HFFc6 (cell line): ENCODE measurements at regions not wholly inside any gene's neighbourhood (a gene's known extent, or its start where the extent isn't known, plus 50 kb on each side); places are given as distances from the start of the nearest gene placed in this dataset.

Experiments used
- DNase-seq: peaks from one replicate; pipeline ENCODE4 v3.0.0-alpha.2; 2018
- H3K27ac Mint-ChIP-seq: 2 replicates; pipeline ENCODE4 v1.8.0; 2020; ENCODE audit warnings: mild to moderate bottlenecking, mixed read lengths
- H3K27me3 Mint-ChIP-seq: 2 replicates; pipeline ENCODE4 v1.8.0; 2021; ENCODE audit warnings: mild to moderate bottlenecking, moderate library complexity, mixed read lengths; ENCODE audit not compliant: insufficient read depth
- H3K36me3 Mint-ChIP-seq: 2 replicates; pipeline ENCODE4 v1.8.0; 2021; ENCODE audit warnings: low read depth, mixed read lengths
- H3K4me1 Mint-ChIP-seq: 2 replicates; pipeline ENCODE4 v1.8.0; 2020; ENCODE audit warnings: low read depth, mixed read lengths
- H3K4me3 Mint-ChIP-seq: 2 replicates; pipeline ENCODE4 v1.8.0; 2020; ENCODE audit warnings: mild to moderate bottlenecking, moderate library complexity, mixed read lengths
- H3K9me3 Mint-ChIP-seq: 2 replicates; pipeline ENCODE4 v1.8.0; 2020; ENCODE audit warnings: mild to moderate bottlenecking, mixed read lengths
- CTCF ChIP-seq: fragments of 200-600 bp; sonication (generic); IDR thresholded peaks from 2 replicates; pipeline ENCODE4 v1.5.0; 2021; ENCODE audit warnings: antibody characterized with exemption, mild to moderate bottlenecking

GRCh38 chrX:40506201-40506985, 74.4 kb upstream of the ATP6AP2 start:
- Mint-ChIP-seq H3K27me3 (no peaks in the 10 kb centered on the region; the same call in 1 of the 2 replicates), H3K4me3 (no peak overlapping the region), H3K4me1 (peaks cover 31% of the 10 kb centered on the region), H3K36me3 (no peaks in the 10 kb centered on the region), H3K27ac (no peak overlapping the region; the same call in 1 of the 2 replicates), H3K9me3 (no peaks in the 10 kb centered on the region)
- no peak for DNase-seq
- TF ChIP-seq CTCF: no peak

GRCh38 chrX:40504801-40505605, 75.8 kb upstream of the ATP6AP2 start:
- TF ChIP-seq CTCF: no peak
- H3K9me3 Mint-ChIP-seq: no peaks in the 10 kb centered on the region

GRCh38 chrX:40503094-40503493, 77.7 kb upstream of the ATP6AP2 start:
- Mint-ChIP-seq H3K4me1 (peaks cover 31% of the 10 kb centered on the region), H3K4me3 (no peak overlapping the region), H3K27ac (no peak overlapping the region), H3K27me3 (peaks cover 2% of the 10 kb centered on the region; the same call in 1 of the 2 replicates), H3K36me3 (no peaks in the 10 kb centered on the region), H3K9me3 (no peaks in the 10 kb centered on the region)
- TF ChIP-seq CTCF: no peak
- DNase-seq: no peak

More at GRCh38 chrX:40504801-40505605, 75.8 kb upstream of the ATP6AP2 start:
- Mint-ChIP-seq H3K4me3 (peak overlapping the region; percentile 26; the same call in 1 of the 2 replicates), H3K27me3 (peaks cover 2% of the 10 kb centered on the region; the same call in 1 of the 2 replicates), H3K27ac (peak overlapping the region; percentile 61; the same call in 1 of the 2 replicates), H3K4me1 (peaks cover 31% of the 10 kb centered on the region), H3K36me3 (no peaks in the 10 kb centered on the region)
- DNase-seq: peak; percentile 64

GRCh38 chrX:40502688-40503087, 78.1 kb upstream of the ATP6AP2 start:
- no peak for DNase-seq
- Mint-ChIP-seq H3K9me3 (no peaks in the 10 kb centered on the region), H3K27ac (no peak overlapping the region), H3K4me1 (peaks cover 31% of the 10 kb centered on the region), H3K4me3 (no peak overlapping the region), H3K27me3 (peaks cover 2% of the 10 kb centered on the region; the same call in 1 of the 2 replicates), H3K36me3 (no peaks in the 10 kb centered on the region)
- TF ChIP-seq CTCF: no peak

GRCh38 chrX:40501164-40501855, 79.5 kb upstream of the ATP6AP2 start:
- peaks cover 4% of the 10 kb centered on the region; the same call in 1 of the 2 replicates for H3K27me3 Mint-ChIP-seq
- H3K4me1 Mint-ChIP-seq: peaks cover 26% of the 10 kb centered on the region
- no peak for DNase-seq
- no peaks in the 10 kb centered on the region for H3K36me3 Mint-ChIP-seq
- TF ChIP-seq CTCF: no peak
- no peaks in the 10 kb centered on the region for H3K9me3 Mint-ChIP-seq
- H3K4me3 Mint-ChIP-seq: no peak overlapping the region
- no peak overlapping the region for H3K27ac Mint-ChIP-seq
